GM21723 (cell line): ENCODE measurements at regions not wholly inside any gene's neighbourhood (a gene's known extent, or its start where the extent isn't known, plus 50 kb on each side); places are given as distances from the start of the nearest gene placed in this dataset.

Source experiments
- ATAC-seq: cut with Tn5 transposase; IDR thresholded peaks from one replicate; pipeline ENCODE4 v1.9.1; 2021; ENCODE audit warnings: mild to moderate bottlenecking, moderate library complexity; ENCODE audit not compliant: unreplicated experiment

- no peak for ATAC-seq
Measured at GRCh38 chr4:125365731-125366130, 51.0 kb downstream of the FAT4 start.

DNA sequence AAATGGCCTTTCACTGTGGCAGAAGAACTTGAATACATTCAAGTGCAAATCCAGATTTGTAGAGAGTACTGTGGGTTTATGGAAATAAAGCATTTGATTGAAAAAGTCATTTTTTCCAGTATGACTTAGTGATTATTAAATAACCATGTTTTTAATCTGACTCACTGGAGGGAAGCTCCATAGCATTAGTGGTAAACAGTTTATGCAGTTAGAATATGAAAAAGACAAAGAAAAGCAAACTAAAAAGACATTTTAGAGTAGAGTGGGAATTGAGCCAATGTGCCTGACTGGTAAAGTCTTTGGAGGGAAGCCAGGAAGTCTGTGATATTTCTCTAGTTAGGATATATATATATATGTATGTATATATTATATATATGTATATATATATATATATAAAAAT, 53.4 kb downstream of the FAT4 start:
- no peak for ATAC-seq

DNA sequence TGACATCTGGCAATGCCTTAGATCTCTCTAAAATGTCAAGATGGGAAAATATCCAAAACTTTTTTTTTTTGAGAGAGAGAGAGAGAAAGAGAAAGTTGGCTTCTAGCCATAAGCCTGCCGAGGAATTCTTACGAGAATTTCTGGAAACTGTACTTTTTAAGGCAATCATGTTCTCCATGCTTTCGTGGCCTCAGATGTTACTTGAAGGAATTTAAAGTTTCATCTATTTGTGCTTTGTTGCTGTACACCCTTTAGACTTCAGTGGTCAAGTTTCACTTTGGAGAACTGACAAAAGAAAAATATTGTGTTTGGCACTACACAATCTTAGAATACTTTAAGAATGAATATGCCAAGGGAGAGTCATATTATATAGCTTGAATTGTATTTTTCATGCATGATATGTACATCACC, 53.9 kb downstream of the FAT4 start:
- no peak for ATAC-seq

GRCh38 chr4:125369098-125369497, 54.3 kb downstream of the FAT4 start:
- no peak for ATAC-seq

DNA sequence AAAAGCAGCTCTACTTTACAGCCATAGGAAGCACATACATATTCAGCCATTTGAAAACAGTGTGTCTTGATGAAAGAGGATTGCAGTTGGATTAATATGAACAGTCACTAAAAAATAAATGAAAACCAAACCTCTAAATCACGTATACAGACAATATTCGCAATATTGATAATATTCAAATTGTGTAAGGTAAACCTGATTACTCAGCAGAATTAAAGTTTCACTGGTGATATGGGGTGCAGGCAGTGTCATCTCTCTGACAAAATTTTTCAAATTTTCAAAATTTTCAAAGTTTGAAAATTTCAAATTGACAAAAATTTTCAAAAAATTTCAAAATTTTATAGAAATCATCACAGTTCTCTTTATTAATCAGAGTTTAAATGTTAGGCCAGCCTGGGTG, 55.7 kb downstream of the FAT4 start:
- no peak for ATAC-seq

GRCh38 chr4:125382995-125383394, 68.2 kb downstream of the FAT4 start:
- ATAC-seq: no peak

DNA sequence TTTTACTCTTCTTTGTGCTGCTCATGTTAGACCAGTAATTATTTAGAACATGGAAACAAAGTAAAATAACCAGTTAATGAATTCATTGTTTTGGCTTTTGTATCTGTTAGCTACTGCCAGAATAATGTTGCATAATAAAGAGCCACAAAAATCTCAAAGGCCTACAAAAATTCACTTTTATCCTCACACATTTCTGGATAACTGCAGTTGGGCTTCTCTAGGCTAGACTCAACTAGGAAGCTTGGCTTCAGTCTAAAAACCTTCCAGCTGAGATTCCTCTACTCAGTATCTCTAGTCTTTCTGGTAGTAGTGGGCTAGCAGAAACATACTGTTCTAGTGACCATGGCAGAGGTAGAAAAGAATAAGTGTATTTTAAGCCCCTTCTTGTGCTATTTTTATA, 73.0 kb downstream of the FAT4 start:
- ATAC-seq: no peak

GRCh38 chr4:125388613-125389012, 73.9 kb downstream of the FAT4 start:
- no peak for ATAC-seq

DNA sequence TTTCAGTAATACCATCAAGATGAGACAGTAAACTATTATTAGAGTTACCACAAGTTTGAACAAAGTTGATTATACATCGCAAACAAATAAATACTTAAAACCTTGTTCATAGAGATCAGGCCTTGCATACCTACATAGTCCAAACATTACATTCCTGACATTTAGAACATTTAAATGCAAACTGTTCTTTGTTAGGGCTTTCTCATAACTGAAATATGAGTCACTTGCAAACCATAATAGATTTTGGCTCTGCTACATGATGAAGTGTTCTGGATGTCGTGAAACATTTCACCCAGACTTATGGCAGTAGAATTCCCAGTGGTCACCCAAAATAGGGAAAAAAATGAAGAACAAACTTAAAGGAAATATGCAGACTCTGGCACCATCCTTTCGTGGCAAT, 75.0 kb downstream of the FAT4 start:
- no peak for ATAC-seq

DNA sequence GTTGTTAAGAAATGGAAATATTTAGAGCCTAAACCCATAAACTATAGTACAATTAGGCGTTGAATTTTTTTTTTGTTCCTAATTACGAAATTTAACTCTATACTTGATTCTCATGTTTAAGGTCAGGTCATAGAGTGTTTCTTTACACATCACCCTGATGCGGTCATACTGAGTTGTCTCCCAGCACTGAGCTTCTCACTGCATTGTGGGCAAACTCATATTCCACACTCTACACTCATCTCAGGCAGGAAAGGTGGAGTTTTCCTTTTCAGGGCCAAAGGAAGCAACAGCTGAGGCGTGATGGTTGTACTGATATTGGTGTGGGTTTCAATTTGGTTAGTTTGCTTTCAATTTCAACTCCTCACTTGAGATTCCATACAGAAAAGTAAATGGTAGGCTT, 75.4 kb downstream of the FAT4 start:
- no peak for ATAC-seq

- no peak for ATAC-seq
Measured at GRCh38 chr4:125390727-125391126, 76.0 kb downstream of the FAT4 start.

GRCh38 chr4:125392694-125393093, 77.9 kb downstream of the FAT4 start:
- ATAC-seq: no peak

GRCh38 chr4:125393825-125394224, 79.1 kb downstream of the FAT4 start:
- no peak for ATAC-seq

GRCh38 chr4:125397226-125397625, 82.5 kb downstream of the FAT4 start:
- no peak for ATAC-seq

DNA sequence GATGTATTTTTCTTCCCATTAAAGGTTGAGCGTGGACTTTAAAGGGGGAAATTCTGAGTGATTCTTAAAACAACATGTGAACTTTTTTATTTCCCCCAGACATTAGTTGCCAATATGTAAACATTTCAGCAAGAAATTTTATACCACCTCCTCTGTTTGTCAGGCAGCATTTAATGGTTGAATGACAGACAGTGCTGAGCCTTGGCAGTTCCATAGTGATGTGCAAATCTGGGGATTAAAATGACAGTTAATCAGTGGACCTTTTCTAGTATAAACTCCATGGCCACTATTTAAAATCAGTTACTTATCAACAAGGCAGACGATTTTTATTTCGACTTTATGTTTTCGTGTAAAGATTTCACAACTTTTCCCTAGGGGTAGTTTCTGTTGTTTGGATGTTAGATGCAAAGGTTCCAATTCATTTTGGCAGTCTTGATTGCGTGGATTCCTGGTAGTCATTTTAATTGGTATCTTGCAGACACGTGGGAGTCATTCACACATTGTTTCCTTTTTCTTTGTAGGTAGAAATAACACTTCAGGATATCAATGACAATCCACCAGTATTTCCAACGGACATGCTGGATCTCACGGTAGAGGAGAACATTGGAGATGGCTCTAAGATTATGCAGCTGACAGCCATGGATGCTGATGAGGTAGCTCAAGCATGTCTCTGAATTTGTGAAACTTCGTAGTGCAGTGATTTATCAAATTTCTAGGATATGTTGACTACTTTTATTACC, 83.7 kb downstream of the FAT4 start:
- no peak for ATAC-seq

GRCh38 chr4:125400756-125401155, 86.0 kb downstream of the FAT4 start:
- no peak for ATAC-seq

GRCh38 chr4:125401784-125402183, 87.0 kb downstream of the FAT4 start:
- ATAC-seq: no peak

DNA sequence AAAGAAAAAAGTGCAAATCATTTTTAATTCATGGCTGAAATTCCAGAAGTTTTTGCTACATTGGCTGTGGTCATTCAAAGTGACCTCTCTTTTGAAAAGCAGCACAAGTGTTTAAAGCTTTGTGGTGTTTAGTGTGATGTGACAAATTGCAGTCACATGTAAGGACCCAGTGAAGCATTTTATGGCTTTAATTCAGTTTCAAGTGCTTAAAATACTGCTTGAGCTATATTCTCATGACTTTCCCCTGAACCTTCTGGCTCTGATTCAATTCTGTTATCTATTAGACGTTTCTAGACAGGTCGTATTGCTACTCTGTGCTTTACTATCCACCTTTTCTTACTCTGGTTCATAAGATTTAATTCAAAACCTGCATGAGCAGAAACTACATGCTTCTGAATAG, 105.8 kb downstream of the FAT4 start:
- no peak for ATAC-seq

DNA sequence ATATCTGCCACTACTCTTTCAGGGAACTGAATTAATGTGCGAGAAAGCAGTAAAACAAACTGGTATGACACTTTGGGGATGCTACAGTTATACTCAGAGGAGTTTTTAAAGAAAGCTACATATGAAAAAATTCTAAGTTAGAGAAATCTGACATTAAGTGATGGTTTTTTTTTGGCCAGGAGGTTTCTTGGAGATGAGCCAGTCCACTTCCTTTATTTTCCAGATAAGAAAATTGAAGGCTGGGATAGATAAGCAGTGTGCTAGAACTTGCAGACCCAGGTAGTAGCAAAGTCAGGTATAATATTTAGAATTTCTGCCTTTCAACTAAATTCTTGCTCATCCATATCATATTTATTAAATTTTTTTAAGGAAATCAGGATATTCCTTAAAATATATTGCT, 106.8 kb downstream of the FAT4 start:
- ATAC-seq: no peak

- no peak for ATAC-seq
Measured at GRCh38 chr4:125423124-125423523, 108.4 kb downstream of the FAT4 start.

- no peak for ATAC-seq
Measured at GRCh38 chr4:125428832-125429231, 114.1 kb downstream of the FAT4 start.

- no peak for ATAC-seq
Measured at GRCh38 chr4:125430086-125430485, 115.3 kb downstream of the FAT4 start.

GRCh38 chr4:125432078-125432477, 117.3 kb downstream of the FAT4 start:
- no peak for ATAC-seq
